Thyroid gland (tissue), 4 donors: ENCODE measurements at regions not wholly inside any gene's neighbourhood (a gene's known extent, or its start where the extent isn't known, plus 50 kb on each side); places are given as distances from the start of the nearest gene placed in this dataset.

Source experiments
- DNase-seq, 2 donors: peaks; one replicate each; pipeline ENCODE4 v3.0.0-alpha.2; 2019
- H3K27ac ChIP-seq, 3 donors: fragments of 200-600 bp; sonication (generic); 1 replicate in 2 of 3; 2 replicates in 1 of 3; pipeline ENCODE4 v1.5.1; 2016 to 2019; ENCODE audit warnings: mild to moderate bottlenecking in 1 of 3, moderate library complexity in 1 of 3
- H3K27me3 ChIP-seq: fragments of 200-600 bp; sonication (generic); one replicate; pipeline ENCODE4 v1.5.1; 2019
- H3K36me3 ChIP-seq, 2 donors: fragments of 200-600 bp; sonication (generic); one replicate each; pipeline ENCODE4 v1.5.1; 2016 to 2019
- H3K4me1 ChIP-seq, 2 donors: fragments of 200-600 bp; sonication (generic); one replicate each; pipeline ENCODE4 v1.5.1; 2017 to 2019
- H3K4me3 ChIP-seq, 3 donors: fragments of 200-600 bp; sonication (generic); replicated peaks in 1 of 3; 1 replicate in 2 of 3; 2 replicates in 1 of 3; pipeline ENCODE4 v1.5.1; 2016; ENCODE audit warnings: mild to moderate bottlenecking in 1 of 3
- H3K9me3 ChIP-seq: fragments of 200-600 bp; sonication (generic); one replicate; pipeline ENCODE4 v1.5.1; 2017
- POLR2A ChIP-seq, 2 donors: fragments of 450-650 bp; IDR thresholded peaks; one replicate each; pipeline ENCODE4 v1.6.1; 2017; ENCODE audit warnings: antibody characterized with exemption in 2 of 2, mild to moderate bottlenecking in 2 of 2, moderate library complexity in 1 of 2
- WGBS, 2 donors: methylation state at CpG; one replicate each; pipeline ENCODE4 v1.1.5; 2017; 5-methylcytosine and 5-hydroxymethylcytosine counted together
- intact Hi-C: fragments of 100-400 bp; cut with DNase I; formaldehyde crosslinking; loops from one replicate; pipeline ENCODE4 v1.15.1; 2023
- TF ChIP-seq, protein P1 (sequence below), 6 experiments: fragments of 200-600 bp in 3 of 6; fragments of 450-650 bp in 3 of 6; sonication (generic) in 3 of 6; IDR thresholded peaks; one replicate each; pipeline ENCODE4 v1.5.1; 2016 to 2019; ENCODE audit warnings: antibody characterized with exemption in 6 of 6, mild to moderate bottlenecking in 2 of 6, inconsistent platforms in 1 of 6, moderate library complexity in 1 of 6

DNA sequence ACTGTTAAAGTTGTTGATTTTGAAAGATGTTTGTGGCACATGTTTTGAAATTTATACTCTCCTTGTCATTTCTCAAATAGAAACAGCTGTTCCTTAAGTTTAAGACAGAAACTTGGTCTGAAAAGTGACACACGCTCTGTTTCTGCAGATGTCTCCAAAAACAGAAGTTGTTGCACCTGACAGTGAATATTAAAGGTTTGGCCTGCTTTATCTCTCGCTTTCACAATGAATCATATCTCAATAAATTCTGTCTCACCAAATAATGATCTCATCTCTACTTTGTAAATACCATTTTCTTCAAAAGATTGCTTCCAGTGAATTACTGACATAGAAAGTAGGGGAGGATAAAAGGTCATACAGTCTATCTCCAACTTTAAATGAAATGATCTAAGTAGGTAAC lies 294.9 kb upstream of the SYT4 start:
- TF ChIP-seq POLR2A (IDR thresholded peaks at IDR 0.05): no peak
- TF ChIP-seq, protein P1, sequence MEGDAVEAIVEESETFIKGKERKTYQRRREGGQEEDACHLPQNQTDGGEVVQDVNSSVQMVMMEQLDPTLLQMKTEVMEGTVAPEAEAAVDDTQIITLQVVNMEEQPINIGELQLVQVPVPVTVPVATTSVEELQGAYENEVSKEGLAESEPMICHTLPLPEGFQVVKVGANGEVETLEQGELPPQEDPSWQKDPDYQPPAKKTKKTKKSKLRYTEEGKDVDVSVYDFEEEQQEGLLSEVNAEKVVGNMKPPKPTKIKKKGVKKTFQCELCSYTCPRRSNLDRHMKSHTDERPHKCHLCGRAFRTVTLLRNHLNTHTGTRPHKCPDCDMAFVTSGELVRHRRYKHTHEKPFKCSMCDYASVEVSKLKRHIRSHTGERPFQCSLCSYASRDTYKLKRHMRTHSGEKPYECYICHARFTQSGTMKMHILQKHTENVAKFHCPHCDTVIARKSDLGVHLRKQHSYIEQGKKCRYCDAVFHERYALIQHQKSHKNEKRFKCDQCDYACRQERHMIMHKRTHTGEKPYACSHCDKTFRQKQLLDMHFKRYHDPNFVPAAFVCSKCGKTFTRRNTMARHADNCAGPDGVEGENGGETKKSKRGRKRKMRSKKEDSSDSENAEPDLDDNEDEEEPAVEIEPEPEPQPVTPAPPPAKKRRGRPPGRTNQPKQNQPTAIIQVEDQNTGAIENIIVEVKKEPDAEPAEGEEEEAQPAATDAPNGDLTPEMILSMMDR (IDR thresholded peaks at IDR 0.05): no peak
- no peaks in the 10 kb centered on the region for H3K9me3 ChIP-seq
- H3K27ac ChIP-seq: no peak overlapping the region
- no peaks in the 10 kb centered on the region for H3K4me1 ChIP-seq
- intact Hi-C loops: no loop called here
- no peaks in the 10 kb centered on the region for H3K27me3 ChIP-seq
- no peak for DNase-seq
- H3K36me3 ChIP-seq: no peaks in the 10 kb centered on the region
- no peak overlapping the region for H3K4me3 ChIP-seq
- 90 to 91% methylated on average over 2 of the region's 2 CpGs for WGBS, 2 donors

DNA sequence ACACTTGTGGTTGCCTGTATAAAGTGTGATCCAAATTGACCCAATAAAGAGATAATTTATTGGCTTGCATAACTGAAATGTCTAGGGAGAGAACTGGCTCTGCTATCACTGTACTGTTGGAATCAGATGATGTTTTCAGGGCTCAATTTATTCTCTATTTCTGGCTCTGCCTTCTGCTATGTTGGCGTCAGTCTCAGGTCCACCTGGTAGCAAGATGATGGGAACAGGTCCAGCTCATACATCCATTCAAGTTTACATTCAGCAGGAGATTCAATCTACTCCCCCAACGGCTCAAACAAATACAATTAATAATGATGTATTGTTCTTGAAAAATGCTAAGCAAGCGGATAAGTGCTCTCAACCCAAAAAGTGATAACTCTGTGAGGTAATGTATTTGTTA lies 297.7 kb upstream of the SYT4 start:
- no peak for DNase-seq
- Histone ChIP-seq H3K9me3 (no peaks in the 10 kb centered on the region), H3K27ac (no peak overlapping the region), H3K4me1 (peaks cover 0 to 7% of the 10 kb centered on the region in 2 donors), H3K4me3 (no peak overlapping the region), H3K27me3 (no peaks in the 10 kb centered on the region), H3K36me3 (no peaks in the 10 kb centered on the region)
- intact Hi-C loops: no loop called here
- 78 to 87% methylated on average over 3 of the region's 3 CpGs for WGBS, 2 donors
- no peak for TF ChIP-seq POLR2A (IDR thresholded peaks at IDR 0.05)
- TF ChIP-seq, protein P1 (IDR thresholded peaks at IDR 0.05): no peak

DNA sequence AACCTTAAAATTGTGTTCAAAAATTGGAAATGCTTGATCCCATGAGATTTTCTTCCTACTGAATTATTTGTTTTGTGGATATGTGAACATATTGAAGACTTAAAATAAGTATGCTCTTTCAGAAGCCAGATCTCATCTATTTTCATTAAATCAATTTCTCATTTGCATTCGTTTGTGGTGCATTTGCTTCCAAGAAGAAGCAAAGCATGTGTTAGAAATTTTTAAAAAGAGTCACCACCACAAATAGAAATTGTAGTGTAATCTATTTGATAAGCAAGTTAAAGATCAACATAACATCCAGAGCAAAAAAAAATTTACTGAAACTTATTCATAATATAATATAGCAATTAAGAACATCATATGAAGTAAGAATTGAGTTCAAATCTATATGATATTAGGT lies 300.9 kb upstream of the SYT4 start:
- no peaks in the 10 kb centered on the region for H3K9me3 ChIP-seq
- peaks cover 0 to 7% of the 10 kb centered on the region in 2 donors for H3K4me1 ChIP-seq
- H3K4me3 ChIP-seq: no peak overlapping the region
- no peaks in the 10 kb centered on the region for H3K36me3 ChIP-seq
- no peak for TF ChIP-seq POLR2A (IDR thresholded peaks at IDR 0.05)
- TF ChIP-seq, protein P1 (IDR thresholded peaks at IDR 0.05): no peak
- WGBS, 2 donors: 80 to 82% methylated on average over 1 of the region's 1 CpG
- no peak for DNase-seq
- intact Hi-C loops: no loop called here
- no peak overlapping the region for H3K27ac ChIP-seq
- H3K27me3 ChIP-seq: no peaks in the 10 kb centered on the region

- Histone ChIP-seq H3K36me3 (no peaks in the 10 kb centered on the region), H3K4me1 (peaks cover 0 to 7% of the 10 kb centered on the region in 2 donors), H3K27me3 (no peaks in the 10 kb centered on the region), H3K9me3 (no peaks in the 10 kb centered on the region), H3K27ac (no peak overlapping the region), H3K4me3 (no peak overlapping the region)
- WGBS, 2 donors: 5 to 11% methylated on average over 4 of the region's 4 CpGs
- intact Hi-C loops: no loop called here
- DNase-seq: peak; percentile 41 to 48
- no peak for TF ChIP-seq POLR2A (IDR thresholded peaks at IDR 0.05)
- TF ChIP-seq, protein P1 (IDR thresholded peaks at IDR 0.05): no peak
These were observed 301.4 kb upstream of the SYT4 start for GRCh38 chr18:43578706-43579105.

- Histone ChIP-seq H3K36me3 (no peaks in the 10 kb centered on the region), H3K27ac (no peak overlapping the region), H3K9me3 (no peaks in the 10 kb centered on the region), H3K27me3 (no peaks in the 10 kb centered on the region), H3K4me1 (peaks cover 0 to 7% of the 10 kb centered on the region in 2 donors), H3K4me3 (no peak overlapping the region)
- DNase-seq: no peak
- TF ChIP-seq, protein P1 (IDR thresholded peaks at IDR 0.05): no peak
- TF ChIP-seq POLR2A (IDR thresholded peaks at IDR 0.05): no peak
- WGBS, 2 donors: 69 to 82% methylated on average over 2 of the region's 2 CpGs
- intact Hi-C loops: no loop called here
These were observed 304.7 kb upstream of the SYT4 start for GRCh38 chr18:43581936-43582519.
